Lower lobe of right lung (tissue), 2 donors: ENCODE measurements at regions not wholly inside any gene's neighbourhood (a gene's known extent, or its start where the extent isn't known, plus 50 kb on each side); places are given as distances from the start of the nearest gene placed in this dataset.

Source experiments
- ATAC-seq, 2 donors: fragments of 200-7000 bp; cut with Tn5 transposase; one replicate each; pipeline ENCODE4 v1.9.1; 2020 to 2022; ENCODE audit warnings: mild to moderate bottlenecking in 2 of 2, moderate library complexity in 2 of 2
- DNase-seq: peaks from one replicate; pipeline ENCODE4 v3.0.0-alpha.2; 2020
- H3K27ac ChIP-seq: fragments of 200-600 bp; one replicate; pipeline ENCODE4 v1.8.0; 2022
- H3K27me3 ChIP-seq: fragments of 200-600 bp; one replicate; pipeline ENCODE4 v1.8.0; 2022; ENCODE audit warnings: low read depth
- H3K36me3 ChIP-seq: fragments of 200-600 bp; one replicate; pipeline ENCODE4 v1.8.0; 2022; ENCODE audit warnings: mild to moderate bottlenecking
- H3K4me1 ChIP-seq: fragments of 200-600 bp; one replicate; pipeline ENCODE4 v1.8.0; 2022
- H3K4me3 ChIP-seq: fragments of 200-600 bp; one replicate; pipeline ENCODE4 v1.8.0; 2022; ENCODE audit warnings: mild to moderate bottlenecking
- H3K9me3 ChIP-seq: fragments of 200-600 bp; one replicate; pipeline ENCODE4 v1.8.0; 2022
- intact Hi-C: fragments of 100-400 bp; cut with DNase I; formaldehyde crosslinking; loops from one replicate; pipeline ENCODE4 v1.11.0; 2022
- TF ChIP-seq, protein P1 (sequence below): fragments of 200-600 bp; IDR thresholded peaks from one replicate; pipeline ENCODE4 v1.8.0; 2022; ENCODE audit warnings: antibody characterized with exemption, mild to moderate bottlenecking
- donor health status: DM: no; HTN: yes; CAD: no; lungs with severe emphysema.

DNA sequence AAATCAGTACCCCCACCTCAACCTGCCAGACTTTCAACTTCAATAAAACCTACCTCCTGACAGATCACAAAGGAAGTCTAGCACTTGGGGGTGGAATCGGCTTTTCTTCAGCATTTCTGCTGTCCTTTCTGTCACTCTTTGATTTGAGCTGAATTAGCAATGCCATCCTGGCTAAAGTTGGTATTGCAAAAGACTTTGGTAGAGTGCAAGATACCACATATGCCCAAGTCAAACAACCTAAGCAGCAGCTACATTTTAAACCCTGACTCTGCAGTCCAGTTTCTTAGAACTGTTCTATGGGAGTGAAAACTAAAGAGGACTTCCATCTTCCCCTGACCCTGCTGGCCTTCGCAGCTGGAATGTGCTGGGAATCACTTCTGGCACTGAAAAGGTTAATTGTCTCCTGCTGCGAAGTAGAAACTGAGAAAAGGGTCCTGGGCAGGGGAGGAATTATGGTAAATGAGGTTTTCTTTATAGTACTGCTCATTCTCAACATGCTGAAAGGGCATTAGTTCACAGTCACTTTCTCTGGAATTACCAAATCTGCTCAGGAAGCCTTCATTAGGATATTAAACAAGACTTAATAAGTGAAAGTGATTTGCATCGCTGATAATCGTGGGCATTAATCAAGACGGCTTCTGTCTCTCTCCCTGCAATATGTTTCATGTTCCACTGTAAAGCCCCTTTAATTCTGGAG is 126.2 kb upstream of the SMYD2 start:
- Histone ChIP-seq H3K27me3 (peaks cover 10% of the 10 kb centered on the region), H3K27ac (no peak overlapping the region), H3K4me1 (no peaks in the 10 kb centered on the region), H3K9me3 (no peaks in the 10 kb centered on the region), H3K4me3 (no peak overlapping the region), H3K36me3 (no peaks in the 10 kb centered on the region)
- ATAC-seq (no peak), DNase-seq (no peak)
- intact Hi-C loops = no loop called here
- TF ChIP-seq, protein P1, sequence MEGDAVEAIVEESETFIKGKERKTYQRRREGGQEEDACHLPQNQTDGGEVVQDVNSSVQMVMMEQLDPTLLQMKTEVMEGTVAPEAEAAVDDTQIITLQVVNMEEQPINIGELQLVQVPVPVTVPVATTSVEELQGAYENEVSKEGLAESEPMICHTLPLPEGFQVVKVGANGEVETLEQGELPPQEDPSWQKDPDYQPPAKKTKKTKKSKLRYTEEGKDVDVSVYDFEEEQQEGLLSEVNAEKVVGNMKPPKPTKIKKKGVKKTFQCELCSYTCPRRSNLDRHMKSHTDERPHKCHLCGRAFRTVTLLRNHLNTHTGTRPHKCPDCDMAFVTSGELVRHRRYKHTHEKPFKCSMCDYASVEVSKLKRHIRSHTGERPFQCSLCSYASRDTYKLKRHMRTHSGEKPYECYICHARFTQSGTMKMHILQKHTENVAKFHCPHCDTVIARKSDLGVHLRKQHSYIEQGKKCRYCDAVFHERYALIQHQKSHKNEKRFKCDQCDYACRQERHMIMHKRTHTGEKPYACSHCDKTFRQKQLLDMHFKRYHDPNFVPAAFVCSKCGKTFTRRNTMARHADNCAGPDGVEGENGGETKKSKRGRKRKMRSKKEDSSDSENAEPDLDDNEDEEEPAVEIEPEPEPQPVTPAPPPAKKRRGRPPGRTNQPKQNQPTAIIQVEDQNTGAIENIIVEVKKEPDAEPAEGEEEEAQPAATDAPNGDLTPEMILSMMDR = no peak

DNA sequence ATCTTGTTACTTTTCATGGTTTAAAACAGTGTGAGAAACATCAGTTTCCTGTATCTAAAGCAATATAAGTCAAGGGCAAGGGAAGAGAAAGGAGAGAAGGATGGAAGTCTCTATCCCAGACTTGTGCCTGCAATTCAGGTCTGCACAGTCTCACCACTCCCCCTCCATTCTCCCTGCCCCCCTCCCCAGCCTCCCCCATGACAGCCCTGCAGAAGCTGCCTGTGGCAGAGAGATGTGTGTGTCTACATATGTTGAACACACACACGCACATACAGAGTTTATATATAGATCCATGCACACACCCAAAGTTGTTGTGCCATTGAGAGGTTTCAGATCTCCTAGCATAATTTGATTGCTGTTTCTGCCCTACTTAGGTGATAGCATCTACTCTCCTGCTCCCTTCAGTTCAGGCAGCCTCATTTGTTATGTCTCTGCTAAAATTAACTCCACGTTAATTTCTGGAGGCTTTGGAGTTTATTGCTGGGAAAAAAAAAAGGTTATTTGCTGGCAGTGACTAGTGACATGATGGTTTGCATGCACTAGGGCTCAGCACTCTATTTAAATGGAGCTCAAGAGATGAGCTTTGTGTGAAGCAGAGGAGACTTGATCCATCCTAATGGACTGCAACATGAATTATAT is 124.9 kb upstream of the SMYD2 start:
- no peak overlapping the region for H3K27ac ChIP-seq
- no peak overlapping the region for H3K4me3 ChIP-seq
- DNase-seq = no peak
- ATAC-seq = no peak
- intact Hi-C loops = no loop called here
- H3K9me3 ChIP-seq = no peaks in the 10 kb centered on the region
- no peaks in the 10 kb centered on the region for H3K36me3 ChIP-seq
- H3K4me1 ChIP-seq = no peaks in the 10 kb centered on the region
- H3K27me3 ChIP-seq = peaks cover 10% of the 10 kb centered on the region
- TF ChIP-seq, protein P1 = no peak

DNA sequence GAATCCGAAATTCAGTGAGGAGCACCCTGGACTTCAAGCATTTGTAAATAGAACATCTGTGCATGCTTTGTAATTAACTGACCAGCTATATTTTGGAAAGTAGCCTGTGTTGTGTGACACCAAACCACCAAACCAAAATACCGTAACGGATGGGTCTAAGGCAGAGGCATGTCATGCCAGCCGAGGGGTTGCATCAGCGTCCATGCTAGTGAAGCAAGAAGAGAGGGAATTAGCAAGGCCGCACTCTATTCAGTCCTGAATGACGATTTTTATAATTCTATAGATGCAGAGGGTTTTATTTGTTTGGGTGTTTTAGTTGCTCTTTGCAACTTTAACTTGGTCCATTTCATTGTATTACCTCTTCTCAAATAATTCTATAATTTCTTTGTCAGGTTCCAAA is 116.8 kb upstream of the SMYD2 start:
- H3K4me1 ChIP-seq = no peaks in the 10 kb centered on the region
- DNase-seq (no peak), ATAC-seq (no peak)
- no peak overlapping the region for H3K27ac ChIP-seq
- H3K9me3 ChIP-seq = no peaks in the 10 kb centered on the region
- H3K4me3 ChIP-seq = no peak overlapping the region
- TF ChIP-seq, protein P1 = no peak
- no peaks in the 10 kb centered on the region for H3K27me3 ChIP-seq
- no peaks in the 10 kb centered on the region for H3K36me3 ChIP-seq
- intact Hi-C loops = no loop called here

DNA sequence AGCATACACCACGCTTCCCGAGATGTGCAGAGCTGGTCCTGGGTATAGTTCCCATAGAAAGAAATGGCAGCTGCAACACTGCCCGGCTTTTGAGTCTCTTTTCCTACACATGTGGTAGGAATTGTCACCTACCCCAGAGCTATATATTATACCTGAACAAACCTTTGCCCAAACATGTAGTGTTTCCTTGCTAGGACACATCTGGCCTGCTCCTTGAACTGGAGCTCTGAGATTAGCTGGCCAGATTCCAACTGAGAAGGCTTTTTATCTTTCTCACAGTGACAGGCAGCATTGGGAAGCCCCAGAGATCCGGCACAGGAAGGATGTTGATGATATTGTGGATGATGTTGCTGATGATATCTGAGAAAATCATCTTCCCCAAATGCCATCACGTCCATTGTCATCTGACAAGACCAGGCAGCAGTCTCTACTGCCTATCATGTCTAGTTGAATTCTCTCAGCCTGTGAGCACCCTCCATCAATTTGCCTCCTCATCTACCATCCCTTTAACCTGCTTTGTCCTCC is 115.0 kb upstream of the SMYD2 start:
- no peak for DNase-seq

DNA sequence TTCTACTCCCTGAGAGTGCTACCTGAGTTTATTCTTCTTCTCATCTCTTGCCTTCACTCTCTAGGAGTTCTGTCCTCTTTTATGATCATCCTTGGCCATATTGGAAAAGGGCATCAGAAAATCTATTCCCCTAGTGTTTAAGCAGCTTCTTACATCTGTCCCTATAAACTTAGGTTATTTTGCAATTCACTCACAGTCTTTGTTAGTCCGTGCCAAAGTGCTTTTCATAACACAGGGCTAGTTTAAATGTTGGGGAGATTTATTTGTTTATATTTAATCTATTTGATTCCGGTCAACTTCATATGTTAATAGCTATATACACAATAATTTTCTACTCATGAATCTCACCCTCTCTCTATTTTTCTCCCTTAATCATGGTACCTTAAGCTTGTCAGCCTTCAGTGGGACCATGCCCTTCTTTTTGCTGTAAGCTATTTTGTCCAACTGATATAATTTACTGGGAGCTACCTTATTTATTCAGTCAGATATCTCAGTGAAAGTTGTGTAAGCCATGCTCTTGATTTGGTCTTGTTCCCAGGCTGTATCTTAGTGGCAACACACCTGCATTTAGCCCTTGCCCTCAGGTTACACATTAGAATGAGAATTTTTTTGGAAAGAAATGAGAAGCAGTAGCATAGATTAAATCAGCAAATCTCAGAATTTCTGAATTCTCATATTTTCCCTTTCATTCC is 106.3 kb upstream of the SMYD2 start:
- intact Hi-C loops = no loop called here
- H3K4me1 ChIP-seq = no peaks in the 10 kb centered on the region
- DNase-seq = no peak
- no peaks in the 10 kb centered on the region for H3K36me3 ChIP-seq
- TF ChIP-seq, protein P1 = no peak
- no peaks in the 10 kb centered on the region for H3K9me3 ChIP-seq
- ATAC-seq = no peak
- peaks cover 5% of the 10 kb centered on the region for H3K27me3 ChIP-seq
- H3K27ac ChIP-seq = no peak overlapping the region
- H3K4me3 ChIP-seq = no peak overlapping the region

More for the DNA sequence above, 115.0 kb upstream of the SMYD2 start:
- intact Hi-C loops = no loop called here
- no peak for ATAC-seq
- Histone ChIP-seq H3K4me1 (no peaks in the 10 kb centered on the region), H3K9me3 (no peaks in the 10 kb centered on the region), H3K36me3 (no peaks in the 10 kb centered on the region), H3K27ac (no peak overlapping the region), H3K27me3 (no peaks in the 10 kb centered on the region), H3K4me3 (no peak overlapping the region)
- TF ChIP-seq, protein P1 = no peak
